ENCODE measurements at regions not wholly inside any gene's neighbourhood (a gene's known extent, or its start where the extent isn't known, plus 50 kb on each side); places are given as distances from the start of the nearest gene placed in this dataset.

GRCh38 chr17:72452286-72453173, 331.7 kb downstream of the SOX9 start:
- TF ChIP-seq BACH2 (CRISPR knock-in tag; IDR thresholded peaks at IDR 0.05; ENCODE audit: borderline replicate concordance) (no peak), POU6F1 (CRISPR knock-in tag; IDR thresholded peaks at IDR 0.05; ENCODE audit: borderline replicate concordance, low read depth) (no peak), PATZ1 (CRISPR knock-in tag; IDR thresholded peaks at IDR 0.05; ENCODE audit: borderline replicate concordance) (no peak), SNAI2 (CRISPR knock-in tag; IDR thresholded peaks at IDR 0.05) (no peak), CREB5 (CRISPR knock-in tag; IDR thresholded peaks at IDR 0.05; ENCODE audit: low read depth) (no peak), RARB (CRISPR knock-in tag; IDR thresholded peaks at IDR 0.05) (no peak), ZNF70 (CRISPR knock-in tag; IDR thresholded peaks at IDR 0.05) (no peak)
